Glutamatergic neuron (in vitro differentiated cells): ENCODE measurements at regions not wholly inside any gene's neighbourhood (a gene's known extent, or its start where the extent isn't known, plus 50 kb on each side); places are given as distances from the start of the nearest gene placed in this dataset.
"Not testable (repeated sequence)": the region's sequence is repeated elsewhere in the genome, so short reads cannot be mapped to it uniquely, and the experiment has no call there.

Experiments used
- DNase-seq: peaks from one replicate; pipeline ENCODE4 v3.0.0; 2022
- H3K27ac Mint-ChIP-seq: one replicate; pipeline ENCODE4 v1.8.0; 2020; ENCODE audit warnings: mild to moderate bottlenecking, mixed read lengths, inconsistent platforms; ENCODE audit not compliant: unreplicated experiment
- H3K27me3 Mint-ChIP-seq: one replicate; pipeline ENCODE4 v1.8.0; 2020; ENCODE audit warnings: mild to moderate bottlenecking, moderate library complexity, mixed read lengths, inconsistent platforms; ENCODE audit not compliant: unreplicated experiment
- H3K36me3 Mint-ChIP-seq: one replicate; pipeline ENCODE4 v1.8.0; 2020; ENCODE audit warnings: mild to moderate bottlenecking, mixed read lengths, inconsistent platforms; ENCODE audit not compliant: unreplicated experiment
- H3K4me1 Mint-ChIP-seq: one replicate; pipeline ENCODE4 v1.8.0; 2020; ENCODE audit warnings: mild to moderate bottlenecking, low read depth, mixed read lengths, inconsistent platforms; ENCODE audit not compliant: unreplicated experiment
- H3K4me3 Mint-ChIP-seq: one replicate; pipeline ENCODE4 v1.8.0; 2020; ENCODE audit warnings: mild to moderate bottlenecking, mixed read lengths, inconsistent platforms; ENCODE audit not compliant: unreplicated experiment
- H3K9me3 Mint-ChIP-seq: one replicate; pipeline ENCODE4 v1.8.0; 2020; ENCODE audit warnings: mild to moderate bottlenecking, moderate library complexity, mixed read lengths, inconsistent platforms; ENCODE audit not compliant: unreplicated experiment
- CTCF ChIP-seq: fragments of 200-600 bp; sonication (generic); IDR thresholded peaks from one replicate; pipeline ENCODE4 v1.5.0; 2021; ENCODE audit not compliant: partially characterized antibody, unreplicated experiment

- no peak for DNase-seq
- no peak for TF ChIP-seq CTCF
- Mint-ChIP-seq H3K4me1 (no peaks in the 10 kb centered on the region), H3K27me3 (peaks cover 2% of the 10 kb centered on the region), H3K9me3 (no peaks in the 10 kb centered on the region), H3K27ac (no peak overlapping the region), H3K36me3 (no peaks in the 10 kb centered on the region), H3K4me3 (no peak overlapping the region)
Observed at GRCh38 chr11:122597511-122597910, 58.0 kb upstream of the UBASH3B start.

- DNase-seq, result no peak
- Mint-ChIP-seq H3K27me3 (peaks cover 2% of the 10 kb centered on the region), H3K27ac (no peak overlapping the region), H3K9me3 (no peaks in the 10 kb centered on the region), H3K36me3 (no peaks in the 10 kb centered on the region), H3K4me3 (no peak overlapping the region), H3K4me1 (no peaks in the 10 kb centered on the region)
- no peak for TF ChIP-seq CTCF
Observed at GRCh38 chr11:122594986-122595645, 60.4 kb upstream of the UBASH3B start.

GRCh38 chr11:122593473-122594420 is 61.8 kb upstream of the UBASH3B start:
- Mint-ChIP-seq H3K27me3 (peaks cover 2% of the 10 kb centered on the region), H3K36me3 (no peaks in the 10 kb centered on the region), H3K4me1 (no peaks in the 10 kb centered on the region), H3K4me3 (no peak overlapping the region), H3K27ac (no peak overlapping the region), H3K9me3 (no peaks in the 10 kb centered on the region)
- DNase-seq, result no peak
- no peak for TF ChIP-seq CTCF

GRCh38 chr11:122592641-122593040 is 62.9 kb upstream of the UBASH3B start:
- Mint-ChIP-seq H3K4me1 (no peaks in the 10 kb centered on the region), H3K36me3 (peaks cover 7% of the 10 kb centered on the region), H3K4me3 (no peak overlapping the region), H3K27me3 (peaks cover 2% of the 10 kb centered on the region), H3K27ac (no peak overlapping the region), H3K9me3 (no peaks in the 10 kb centered on the region)
- no peak for TF ChIP-seq CTCF
- DNase-seq, result no peak

- Mint-ChIP-seq H3K36me3 (peaks cover 13% of the 10 kb centered on the region), H3K4me3 (no peak overlapping the region), H3K27me3 (peaks cover 2% of the 10 kb centered on the region), H3K9me3 (peaks cover 5% of the 10 kb centered on the region), H3K4me1 (peaks cover 2% of the 10 kb centered on the region), H3K27ac (no peak overlapping the region)
- DNase-seq, result no peak
- no peak for TF ChIP-seq CTCF
Observed at GRCh38 chr11:122584670-122585069, 70.9 kb upstream of the UBASH3B start.

GRCh38 chr11:122580071-122580470 is 75.5 kb upstream of the UBASH3B start:
- H3K27me3 Mint-ChIP-seq, H3K4me3 Mint-ChIP-seq, DNase-seq, H3K4me1 Mint-ChIP-seq, H3K9me3 Mint-ChIP-seq, H3K36me3 Mint-ChIP-seq: not testable (repeated sequence)
- H3K27ac Mint-ChIP-seq, result peak overlapping the region; percentile 98
